ENCODE measurements at regions not wholly inside any gene's neighbourhood (a gene's known extent, or its start where the extent isn't known, plus 50 kb on each side); places are given as distances from the start of the nearest gene placed in this dataset.

GRCh38 chr9:92183449-92183848 lies 68.2 kb upstream of the SPTLC1 start:
- TF ChIP-seq CTCF (IDR thresholded peaks at IDR 0.05) (no peak), POLR2A (IDR thresholded peaks at IDR 0.05) (no peak)
